ENCODE measurements at regions not wholly inside any gene's neighbourhood (a gene's known extent, or its start where the extent isn't known, plus 50 kb on each side); places are given as distances from the start of the nearest gene placed in this dataset.

- Histone ChIP-seq H4K20me1 (ENCODE audit: insufficient read depth, low read length) (no peaks in the 10 kb centered on the region), H3K36me3 (replicated peaks in 1 of 2; ENCODE audit: control insufficient read depth in 1 of 2, insufficient read depth in 2 of 2, low read length in 2 of 2) (no peaks in the 10 kb centered on the region), H3K79me2 (ENCODE audit: insufficient read depth, low read length) (no peaks in the 10 kb centered on the region), H3K4me3 (replicated peaks in 1 of 3; ENCODE audit: insufficient read depth in 1 of 3, low read depth in 2 of 3, low read length in 3 of 3) (no peak overlapping the region), H3K4me2 (ENCODE audit: low read depth, low read length) (no peak overlapping the region), H3K4me1 (ENCODE audit: insufficient read depth, low read length) (no peaks in the 10 kb centered on the region), H3K27me3 (ENCODE audit: control insufficient read depth in 1 of 2, insufficient read depth in 2 of 2, low read length in 2 of 2) (peaks cover 4 to 19% of the 10 kb centered on the region in 2 experiments; a peak in 4 of 5 replicates), H2AFZ (ENCODE audit: low read length) (no peak overlapping the region), H3K9me3 (ENCODE audit: low read length) (no peaks in the 10 kb centered on the region), H3K27ac (ENCODE audit: extremely low read length, insufficient read depth, low read length) (no peak overlapping the region), H3K9ac (ENCODE audit: insufficient read depth, low read depth, low read length) (no peak overlapping the region)
- no TSS peak for BruUV-seq (replicated peaks)
- FAIRE-seq (no peak), ATAC-seq (no peak), DNase-seq (ENCODE audit: low spot score) (no peak)
- POLR2A ChIA-PET: no interaction called here
- 60% methylated on average over 13 of the region's 22 CpGs for WGBS (ENCODE audit: low lambda C conversion rate)
- TF ChIP-seq ETS1 (CRISPR knock-in tag; IDR thresholded peaks at IDR 0.05) (no peak), REXO4 (CRISPR knock-in tag; IDR thresholded peaks at IDR 0.05; ENCODE audit: borderline replicate concordance) (no peak), ZNF136 (CRISPR knock-in tag; IDR thresholded peaks at IDR 0.05; ENCODE audit: low read depth) (no peak), TP53 (CRISPR knock-in tag; conservative IDR thresholded peaks at IDR 0.05) (no peak)
- TF ChIP-seq, protein P1, sequence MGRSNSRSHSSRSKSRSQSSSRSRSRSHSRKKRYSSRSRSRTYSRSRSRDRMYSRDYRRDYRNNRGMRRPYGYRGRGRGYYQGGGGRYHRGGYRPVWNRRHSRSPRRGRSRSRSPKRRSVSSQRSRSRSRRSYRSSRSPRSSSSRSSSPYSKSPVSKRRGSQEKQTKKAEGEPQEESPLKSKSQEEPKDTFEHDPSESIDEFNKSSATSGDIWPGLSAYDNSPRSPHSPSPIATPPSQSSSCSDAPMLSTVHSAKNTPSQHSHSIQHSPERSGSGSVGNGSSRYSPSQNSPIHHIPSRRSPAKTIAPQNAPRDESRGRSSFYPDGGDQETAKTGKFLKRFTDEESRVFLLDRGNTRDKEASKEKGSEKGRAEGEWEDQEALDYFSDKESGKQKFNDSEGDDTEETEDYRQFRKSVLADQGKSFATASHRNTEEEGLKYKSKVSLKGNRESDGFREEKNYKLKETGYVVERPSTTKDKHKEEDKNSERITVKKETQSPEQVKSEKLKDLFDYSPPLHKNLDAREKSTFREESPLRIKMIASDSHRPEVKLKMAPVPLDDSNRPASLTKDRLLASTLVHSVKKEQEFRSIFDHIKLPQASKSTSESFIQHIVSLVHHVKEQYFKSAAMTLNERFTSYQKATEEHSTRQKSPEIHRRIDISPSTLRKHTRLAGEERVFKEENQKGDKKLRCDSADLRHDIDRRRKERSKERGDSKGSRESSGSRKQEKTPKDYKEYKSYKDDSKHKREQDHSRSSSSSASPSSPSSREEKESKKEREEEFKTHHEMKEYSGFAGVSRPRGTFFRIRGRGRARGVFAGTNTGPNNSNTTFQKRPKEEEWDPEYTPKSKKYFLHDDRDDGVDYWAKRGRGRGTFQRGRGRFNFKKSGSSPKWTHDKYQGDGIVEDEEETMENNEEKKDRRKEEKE (IDR thresholded peaks at IDR 0.05): no peak
- intact Hi-C loops (cut with micrococcal nuclease; ENCODE audit: unreplicated experiment) (no loop called here), in situ Hi-C loops (cut with HindIII; ENCODE audit: extremely low pct_ligation_motif_present, low pct_unique_long_range_greater_than_20kb) (no loop called here)
- CTCF ChIA-PET (ENCODE audit: low intra/inter-chr PET ratio, low total read pairs): no interaction called here
These were observed 170.5 kb upstream of the SMIM23 start for GRCh38 chr5:171614971-171615653.

Measured in HepG2 (cell line).